Right lobe of liver (tissue), 4 donors: ENCODE measurements at regions not wholly inside any gene's neighbourhood (a gene's known extent, or its start where the extent isn't known, plus 50 kb on each side); places are given as distances from the start of the nearest gene placed in this dataset.

Source experiments
- POLR2A ChIP-seq: fragments of 450-650 bp; IDR thresholded peaks from one replicate; pipeline ENCODE4 v1.6.1; 2017; ENCODE audit warnings: antibody characterized with exemption, mild to moderate bottlenecking
- TF ChIP-seq, protein P1 (sequence below), 4 donors: fragments of 200-600 bp in 3 of 4; fragments of 450-650 bp in 1 of 4; IDR thresholded peaks; one replicate each; pipeline versions ENCODE4 v1.5.1 to v1.8.0; 2016 to 2022; ENCODE audit warnings: antibody characterized with exemption in 4 of 4, mild to moderate bottlenecking in 2 of 4
- donor health status: DM: no; HTN: no; CAD: no.
- donor health status: DM: no; HTN: no; CAD: no.
- donor health status: DM: no; HTN: yes; CAD: no.

DNA sequence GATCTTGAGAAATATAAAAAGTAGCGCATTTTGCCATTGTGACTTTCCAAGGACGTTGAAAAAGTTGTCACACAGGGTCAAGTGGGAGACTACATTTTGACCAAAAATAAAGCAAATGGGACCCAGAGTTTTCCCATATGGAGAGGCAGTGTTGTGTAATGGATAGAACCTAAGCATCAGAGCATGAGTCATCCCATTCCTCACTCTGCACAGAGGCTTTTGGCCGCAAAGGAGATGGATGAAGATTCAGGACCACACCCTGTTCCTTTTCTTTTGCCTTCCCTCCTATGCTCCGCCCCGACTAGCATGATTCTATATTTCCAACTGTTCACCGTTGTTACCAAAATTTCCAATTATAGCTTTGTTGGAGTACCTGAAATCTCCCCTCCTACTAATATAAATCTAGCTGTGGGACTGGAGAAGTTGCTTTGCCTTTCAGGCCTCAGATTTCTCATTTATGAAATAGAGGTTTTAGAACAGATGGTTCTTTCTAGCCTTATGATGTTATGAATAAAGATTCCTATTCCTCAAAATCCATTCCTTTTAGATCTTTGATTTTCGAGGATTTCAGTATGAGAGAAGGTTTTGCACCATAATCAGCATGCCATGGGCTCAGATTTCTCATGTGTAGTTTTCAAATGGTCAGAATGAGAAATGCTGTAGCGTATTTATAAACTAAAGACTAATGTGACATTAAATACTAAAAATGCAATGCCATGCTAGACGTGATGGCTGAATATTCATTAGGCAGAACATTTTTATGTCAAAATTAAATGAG is 921.9 kb upstream of the TENM4 start:
- TF ChIP-seq POLR2A, result no peak
- TF ChIP-seq, protein P1, sequence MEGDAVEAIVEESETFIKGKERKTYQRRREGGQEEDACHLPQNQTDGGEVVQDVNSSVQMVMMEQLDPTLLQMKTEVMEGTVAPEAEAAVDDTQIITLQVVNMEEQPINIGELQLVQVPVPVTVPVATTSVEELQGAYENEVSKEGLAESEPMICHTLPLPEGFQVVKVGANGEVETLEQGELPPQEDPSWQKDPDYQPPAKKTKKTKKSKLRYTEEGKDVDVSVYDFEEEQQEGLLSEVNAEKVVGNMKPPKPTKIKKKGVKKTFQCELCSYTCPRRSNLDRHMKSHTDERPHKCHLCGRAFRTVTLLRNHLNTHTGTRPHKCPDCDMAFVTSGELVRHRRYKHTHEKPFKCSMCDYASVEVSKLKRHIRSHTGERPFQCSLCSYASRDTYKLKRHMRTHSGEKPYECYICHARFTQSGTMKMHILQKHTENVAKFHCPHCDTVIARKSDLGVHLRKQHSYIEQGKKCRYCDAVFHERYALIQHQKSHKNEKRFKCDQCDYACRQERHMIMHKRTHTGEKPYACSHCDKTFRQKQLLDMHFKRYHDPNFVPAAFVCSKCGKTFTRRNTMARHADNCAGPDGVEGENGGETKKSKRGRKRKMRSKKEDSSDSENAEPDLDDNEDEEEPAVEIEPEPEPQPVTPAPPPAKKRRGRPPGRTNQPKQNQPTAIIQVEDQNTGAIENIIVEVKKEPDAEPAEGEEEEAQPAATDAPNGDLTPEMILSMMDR (IDR thresholded peaks at IDR 0.05), result no peak
